Memory B cell (primary cell): ENCODE measurements at regions not wholly inside any gene's neighbourhood (a gene's known extent, or its start where the extent isn't known, plus 50 kb on each side); places are given as distances from the start of the nearest gene placed in this dataset.

Experiments used
- ATAC-seq: fragments of 150-1000 bp; cut with Tn5 transposase; 2 replicates; pipeline ENCODE4 v1.10.0; 2021; ENCODE audit warnings: low read depth, mild to moderate bottlenecking, moderate library complexity
- DNase-seq, 2 donors: peaks; one replicate each; pipeline ENCODE4 v3.0.0; 2022; ENCODE audit warnings: low spot score in 2 of 2
- H3K27ac Mint-ChIP-seq: one replicate; pipeline ENCODE4 v1.8.0; 2022; ENCODE audit warnings: mild to moderate bottlenecking, moderate library complexity, mixed read lengths
- H3K27me3 Mint-ChIP-seq: one replicate; pipeline ENCODE4 v1.8.0; 2022; ENCODE audit warnings: mixed read lengths
- H3K36me3 Mint-ChIP-seq: one replicate; pipeline ENCODE4 v1.8.0; 2022; ENCODE audit warnings: mild to moderate bottlenecking, mixed read lengths
- H3K4me1 Mint-ChIP-seq: one replicate; pipeline ENCODE4 v1.8.0; 2022; ENCODE audit warnings: mixed read lengths
- H3K4me3 Mint-ChIP-seq: one replicate; pipeline ENCODE4 v1.8.0; 2022; ENCODE audit warnings: mild to moderate bottlenecking, moderate library complexity, mixed read lengths
- H3K9me3 Mint-ChIP-seq: one replicate; pipeline ENCODE4 v1.8.0; 2022; ENCODE audit warnings: mixed read lengths

DNA sequence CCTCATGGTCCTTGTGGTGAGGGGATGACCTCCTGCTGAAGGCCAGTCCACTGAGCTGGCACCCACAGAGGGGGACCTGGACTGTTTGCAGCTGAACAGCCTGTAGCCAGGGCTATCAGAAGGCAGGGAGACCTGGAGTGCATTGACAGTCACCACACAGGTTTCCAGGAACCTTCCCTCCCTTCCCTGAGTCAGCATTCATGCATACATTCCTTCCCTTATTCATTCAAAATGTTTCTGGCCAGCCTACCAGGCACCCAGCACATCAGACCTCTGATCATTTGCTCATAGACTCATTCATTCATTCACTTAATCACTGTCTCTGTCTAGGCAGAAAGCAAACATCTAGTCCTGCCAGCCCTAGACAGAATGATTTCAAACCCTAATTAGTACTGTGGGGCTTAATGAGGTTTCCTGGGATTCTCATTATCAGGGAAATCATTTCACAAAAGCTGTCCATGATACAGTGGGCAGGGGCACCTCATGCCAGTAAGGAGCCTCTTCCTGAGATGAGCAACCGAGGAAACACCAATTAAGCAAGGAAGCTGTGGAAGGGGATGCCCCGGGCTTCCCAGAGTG lies 110.1 kb upstream of the PPP1R26 start:
- Mint-ChIP-seq H3K9me3 (no peaks in the 10 kb centered on the region), H3K4me3 (no peak overlapping the region), H3K36me3 (no peaks in the 10 kb centered on the region), H3K4me1 (no peaks in the 10 kb centered on the region), H3K27ac (no peak overlapping the region), H3K27me3 (peaks cover 2% of the 10 kb centered on the region)
- DNase-seq (no peak), ATAC-seq (no peak)

GRCh38 chr9:135370411-135371375 lies 108.9 kb upstream of the PPP1R26 start:
- Mint-ChIP-seq H3K4me3 (no peak overlapping the region), H3K4me1 (no peaks in the 10 kb centered on the region), H3K9me3 (no peaks in the 10 kb centered on the region), H3K36me3 (no peaks in the 10 kb centered on the region), H3K27me3 (peaks cover 2% of the 10 kb centered on the region), H3K27ac (no peak overlapping the region)
- DNase-seq (no peak), ATAC-seq (no peak)

- H3K9me3 Mint-ChIP-seq, result no peaks in the 10 kb centered on the region
- ATAC-seq (no peak), DNase-seq (no peak)
- H3K27me3 Mint-ChIP-seq, result peaks cover 2% of the 10 kb centered on the region
- H3K4me1 Mint-ChIP-seq, result no peaks in the 10 kb centered on the region
- H3K4me3 Mint-ChIP-seq, result no peak overlapping the region
- no peak overlapping the region for H3K27ac Mint-ChIP-seq
- no peaks in the 10 kb centered on the region for H3K36me3 Mint-ChIP-seq
Observed at GRCh38 chr9:135371535-135371934, 108.0 kb upstream of the PPP1R26 start.

GRCh38 chr9:135372036-135372435 lies 107.5 kb upstream of the PPP1R26 start:
- Mint-ChIP-seq H3K4me1 (no peaks in the 10 kb centered on the region), H3K36me3 (no peaks in the 10 kb centered on the region), H3K27ac (no peak overlapping the region), H3K4me3 (no peak overlapping the region), H3K27me3 (peaks cover 2% of the 10 kb centered on the region), H3K9me3 (no peaks in the 10 kb centered on the region)
- DNase-seq (no peak), ATAC-seq (no peak)

- ATAC-seq (no peak), DNase-seq (no peak)
- no peaks in the 10 kb centered on the region for H3K36me3 Mint-ChIP-seq
- H3K9me3 Mint-ChIP-seq, result no peaks in the 10 kb centered on the region
- H3K4me1 Mint-ChIP-seq, result no peaks in the 10 kb centered on the region
- no peak overlapping the region for H3K27ac Mint-ChIP-seq
- H3K27me3 Mint-ChIP-seq, result peaks cover 2% of the 10 kb centered on the region
- H3K4me3 Mint-ChIP-seq, result no peak overlapping the region
Observed at GRCh38 chr9:135372501-135373008, 107.0 kb upstream of the PPP1R26 start.

DNA sequence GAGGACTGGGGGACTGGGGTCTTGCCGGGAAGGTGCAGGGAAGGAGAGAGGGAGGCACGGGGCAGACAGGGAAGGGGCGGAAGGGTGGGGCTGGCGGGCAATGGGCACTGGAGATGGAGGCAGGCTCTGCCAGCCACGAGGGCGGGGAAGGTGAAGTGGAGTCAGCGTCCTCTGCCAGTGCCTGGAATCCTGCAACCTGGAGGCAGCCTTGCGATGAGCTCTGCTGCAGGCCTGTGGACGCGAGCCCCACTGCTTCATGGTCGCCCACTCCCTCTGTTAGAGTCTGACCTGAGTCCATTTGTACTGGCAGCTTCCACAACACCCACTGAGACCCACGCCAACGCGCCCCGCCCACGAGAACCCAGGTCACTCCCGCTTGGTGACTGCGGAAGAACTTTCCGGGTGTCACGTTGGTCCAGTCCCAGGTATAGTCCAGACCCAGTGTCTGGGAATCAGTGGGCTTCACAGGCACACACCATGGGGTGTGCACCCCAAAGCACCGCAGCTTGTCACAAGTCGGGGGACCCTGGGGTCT lies 106.4 kb upstream of the PPP1R26 start:
- no peaks in the 10 kb centered on the region for H3K4me1 Mint-ChIP-seq
- no peak overlapping the region for H3K4me3 Mint-ChIP-seq
- DNase-seq (no peak), ATAC-seq (no peak)
- no peaks in the 10 kb centered on the region for H3K36me3 Mint-ChIP-seq
- H3K27ac Mint-ChIP-seq, result no peak overlapping the region
- H3K9me3 Mint-ChIP-seq, result no peaks in the 10 kb centered on the region
- peaks cover 2% of the 10 kb centered on the region for H3K27me3 Mint-ChIP-seq

DNA sequence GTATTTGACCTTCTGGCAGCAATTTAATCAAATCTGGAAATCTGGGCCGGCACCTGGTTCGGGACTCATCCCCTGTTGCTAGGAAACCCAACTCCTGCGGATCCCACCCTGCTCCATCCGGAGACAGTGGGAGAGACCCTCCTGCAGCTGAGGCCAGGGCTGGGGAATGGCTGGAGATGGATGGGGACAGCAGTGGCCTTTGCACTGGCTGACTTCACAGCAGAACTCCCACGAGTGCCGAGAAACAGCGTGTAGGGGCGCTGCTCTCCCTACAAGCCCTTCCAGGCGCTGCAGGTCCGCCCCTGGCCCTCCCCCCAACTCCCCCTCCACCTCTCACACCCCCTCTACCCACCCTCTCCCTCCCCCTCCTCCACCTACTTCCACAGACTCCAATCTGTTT lies 105.8 kb upstream of the PPP1R26 start:
- DNase-seq (no peak), ATAC-seq (no peak)
- Mint-ChIP-seq H3K4me3 (no peak overlapping the region), H3K4me1 (no peaks in the 10 kb centered on the region), H3K27me3 (peaks cover 2% of the 10 kb centered on the region), H3K36me3 (no peaks in the 10 kb centered on the region), H3K27ac (no peak overlapping the region), H3K9me3 (no peaks in the 10 kb centered on the region)

DNA sequence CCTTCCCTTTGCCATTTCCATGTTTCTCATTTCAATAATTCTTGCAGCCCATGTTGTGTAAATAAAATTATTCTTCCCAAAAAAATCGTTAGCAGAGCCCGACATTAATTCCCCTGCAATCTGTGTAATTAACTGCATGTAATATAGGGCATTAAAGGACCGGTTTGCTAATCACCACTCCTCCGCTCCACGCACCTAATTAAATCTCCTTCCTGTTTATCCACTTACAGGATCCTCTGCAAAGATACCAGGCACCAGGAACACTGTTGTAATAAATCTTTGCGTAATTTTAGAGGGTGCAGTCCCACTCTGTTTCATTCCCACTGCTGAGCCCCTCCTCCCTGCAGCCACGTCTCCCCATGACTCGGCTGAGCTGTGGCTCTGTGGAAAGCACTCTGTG lies 105.0 kb upstream of the PPP1R26 start:
- no peaks in the 10 kb centered on the region for H3K9me3 Mint-ChIP-seq
- DNase-seq (no peak), ATAC-seq (no peak)
- H3K27ac Mint-ChIP-seq, result no peak overlapping the region
- no peak overlapping the region for H3K4me3 Mint-ChIP-seq
- no peaks in the 10 kb centered on the region for H3K36me3 Mint-ChIP-seq
- peaks cover 2% of the 10 kb centered on the region for H3K27me3 Mint-ChIP-seq
- no peaks in the 10 kb centered on the region for H3K4me1 Mint-ChIP-seq

- H3K36me3 Mint-ChIP-seq, result no peaks in the 10 kb centered on the region
- peaks cover 2% of the 10 kb centered on the region for H3K27me3 Mint-ChIP-seq
- H3K4me1 Mint-ChIP-seq, result no peaks in the 10 kb centered on the region
- no peak overlapping the region for H3K27ac Mint-ChIP-seq
- no peaks in the 10 kb centered on the region for H3K9me3 Mint-ChIP-seq
- no peak for ATAC-seq
- no peak for DNase-seq
- H3K4me3 Mint-ChIP-seq, result no peak overlapping the region
Observed at GRCh38 chr9:135375001-135375400, 104.6 kb upstream of the PPP1R26 start.

DNA sequence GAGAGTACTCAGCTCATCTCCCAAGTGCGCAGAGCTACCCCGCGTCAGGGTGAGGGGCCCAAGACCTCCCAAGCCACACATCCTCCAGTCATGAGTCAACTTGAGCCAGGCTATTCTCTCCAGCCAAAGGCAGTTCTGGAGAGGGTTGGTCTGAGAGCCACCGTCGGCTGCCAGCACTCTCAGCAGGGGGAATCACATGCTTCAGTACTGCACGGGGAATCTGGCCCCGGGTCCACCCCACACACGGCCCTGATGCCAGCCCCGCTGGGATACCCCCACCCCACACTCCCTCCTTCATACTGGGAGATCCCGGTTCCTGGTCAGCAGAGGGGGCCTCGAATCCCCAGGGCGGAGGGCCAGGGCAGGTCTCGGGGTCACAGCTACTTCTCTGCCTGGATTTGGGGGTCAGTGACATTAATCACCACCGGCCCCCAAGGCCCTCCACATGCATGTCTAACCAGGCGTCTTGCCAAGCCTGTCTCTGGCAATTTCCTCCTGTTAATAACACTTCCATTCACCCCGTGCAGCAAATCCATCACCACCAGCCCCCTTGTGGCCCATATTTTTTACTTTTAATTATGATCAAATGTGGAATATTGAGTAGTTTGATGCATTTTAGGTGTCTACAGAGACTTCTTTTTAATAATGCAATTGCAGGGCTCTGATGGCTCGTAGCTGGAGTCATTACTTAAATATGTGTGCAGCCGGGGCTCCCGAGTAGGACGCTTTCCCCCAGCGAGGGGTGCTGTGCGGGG lies 102.9 kb upstream of the PPP1R26 start:
- Mint-ChIP-seq H3K27ac (no peak overlapping the region), H3K27me3 (peaks cover 2% of the 10 kb centered on the region), H3K4me1 (no peaks in the 10 kb centered on the region), H3K36me3 (no peaks in the 10 kb centered on the region), H3K4me3 (no peak overlapping the region), H3K9me3 (no peaks in the 10 kb centered on the region)
- no peak for DNase-seq
- ATAC-seq, result no peak

DNA sequence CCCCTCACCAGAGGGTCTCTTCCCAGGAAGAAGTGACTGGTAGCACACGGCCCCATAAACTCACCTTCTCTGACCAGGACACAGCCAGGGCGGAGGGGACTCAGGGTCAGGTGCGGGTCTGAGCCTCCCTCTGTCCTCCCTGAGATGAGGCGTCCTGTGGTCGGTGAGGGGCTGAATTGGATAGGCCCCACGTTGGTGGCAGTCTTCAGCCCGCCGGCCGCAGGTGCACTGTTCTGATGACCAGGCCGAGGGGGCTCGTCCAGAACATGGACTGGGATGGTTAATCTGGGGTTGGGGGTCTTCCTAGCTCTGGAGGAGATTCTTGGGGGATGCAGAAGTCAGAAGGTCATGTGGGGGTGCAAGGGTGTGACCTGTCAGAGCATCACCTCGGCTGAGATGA lies 102.2 kb upstream of the PPP1R26 start:
- no peaks in the 10 kb centered on the region for H3K36me3 Mint-ChIP-seq
- H3K9me3 Mint-ChIP-seq, result no peaks in the 10 kb centered on the region
- peaks cover 2% of the 10 kb centered on the region for H3K27me3 Mint-ChIP-seq
- H3K4me3 Mint-ChIP-seq, result no peak overlapping the region
- no peak overlapping the region for H3K27ac Mint-ChIP-seq
- DNase-seq (no peak), ATAC-seq (no peak)
- no peaks in the 10 kb centered on the region for H3K4me1 Mint-ChIP-seq

DNA sequence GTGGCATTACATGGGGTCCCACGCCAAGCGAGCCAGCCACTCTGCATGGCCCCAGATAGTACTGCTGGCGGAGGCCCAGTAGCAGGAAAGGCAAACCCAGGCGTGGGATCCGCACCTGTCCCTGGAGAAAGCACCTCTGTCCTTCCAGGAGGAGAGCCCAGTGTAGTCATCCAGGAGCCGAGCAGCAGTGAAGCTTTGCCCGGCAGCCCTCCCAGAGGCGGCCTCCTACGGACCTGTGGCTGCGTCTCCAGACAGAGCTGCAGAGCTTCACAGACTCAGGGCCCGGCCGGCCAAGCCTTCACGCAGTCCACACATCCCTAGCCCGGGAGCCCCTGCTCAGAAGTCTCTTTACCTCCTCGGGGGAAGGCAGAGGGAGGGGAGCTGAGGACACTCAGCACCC lies 100.8 kb upstream of the PPP1R26 start:
- H3K4me3 Mint-ChIP-seq, result no peak overlapping the region
- H3K27ac Mint-ChIP-seq, result no peak overlapping the region
- no peaks in the 10 kb centered on the region for H3K9me3 Mint-ChIP-seq
- H3K4me1 Mint-ChIP-seq, result no peaks in the 10 kb centered on the region
- no peak for DNase-seq
- H3K27me3 Mint-ChIP-seq, result peaks cover 6% of the 10 kb centered on the region
- H3K36me3 Mint-ChIP-seq, result no peaks in the 10 kb centered on the region
- no peak for ATAC-seq

- no peak for DNase-seq
- ATAC-seq, result no peak
- Mint-ChIP-seq H3K36me3 (no peaks in the 10 kb centered on the region), H3K9me3 (no peaks in the 10 kb centered on the region), H3K4me3 (no peak overlapping the region), H3K4me1 (no peaks in the 10 kb centered on the region), H3K27ac (no peak overlapping the region), H3K27me3 (peaks cover 6% of the 10 kb centered on the region)
Observed at GRCh38 chr9:135379540-135380267, 99.9 kb upstream of the PPP1R26 start.
